LNCaP clone FGC (cell line): ENCODE measurements at regions not wholly inside any gene's neighbourhood (a gene's known extent, or its start where the extent isn't known, plus 50 kb on each side); places are given as distances from the start of the nearest gene placed in this dataset.
A peak's percentile ranks its signal among the peaks of the same experiment; 100 is the strongest.

ENCODE experiments used
- DNase-seq: peaks from one replicate; pipeline ENCODE4 v3.0.0-alpha.2; 2011; ENCODE audit warnings: low read depth
- H3K4me3 ChIP-seq: 2 replicates; pipeline ENCODE4 v1.5.1; 2011; ENCODE audit warnings: mild to moderate bottlenecking, low read depth, low read length, control low read depth
- CTCF ChIP-seq: IDR thresholded peaks from 2 replicates; pipeline ENCODE4 v1.5.1; 2012; ENCODE audit warnings: mild to moderate bottlenecking; ENCODE audit not compliant: control insufficient read depth, insufficient read depth; ENCODE audit errors: extremely low read depth

- TF ChIP-seq CTCF = no peak
- no peak for DNase-seq
- H3K4me3 ChIP-seq = peak overlapping the region; percentile 89
These were observed 109.5 kb downstream of the KCNRG start for GRCh38 chr13:50124536-50125303.

GRCh38 chr13:50125304-50125553 lies 110.0 kb downstream of the KCNRG start:
- no peak for TF ChIP-seq CTCF
- H3K4me3 ChIP-seq = peak overlapping the region; percentile 89
- no peak for DNase-seq

DNA sequence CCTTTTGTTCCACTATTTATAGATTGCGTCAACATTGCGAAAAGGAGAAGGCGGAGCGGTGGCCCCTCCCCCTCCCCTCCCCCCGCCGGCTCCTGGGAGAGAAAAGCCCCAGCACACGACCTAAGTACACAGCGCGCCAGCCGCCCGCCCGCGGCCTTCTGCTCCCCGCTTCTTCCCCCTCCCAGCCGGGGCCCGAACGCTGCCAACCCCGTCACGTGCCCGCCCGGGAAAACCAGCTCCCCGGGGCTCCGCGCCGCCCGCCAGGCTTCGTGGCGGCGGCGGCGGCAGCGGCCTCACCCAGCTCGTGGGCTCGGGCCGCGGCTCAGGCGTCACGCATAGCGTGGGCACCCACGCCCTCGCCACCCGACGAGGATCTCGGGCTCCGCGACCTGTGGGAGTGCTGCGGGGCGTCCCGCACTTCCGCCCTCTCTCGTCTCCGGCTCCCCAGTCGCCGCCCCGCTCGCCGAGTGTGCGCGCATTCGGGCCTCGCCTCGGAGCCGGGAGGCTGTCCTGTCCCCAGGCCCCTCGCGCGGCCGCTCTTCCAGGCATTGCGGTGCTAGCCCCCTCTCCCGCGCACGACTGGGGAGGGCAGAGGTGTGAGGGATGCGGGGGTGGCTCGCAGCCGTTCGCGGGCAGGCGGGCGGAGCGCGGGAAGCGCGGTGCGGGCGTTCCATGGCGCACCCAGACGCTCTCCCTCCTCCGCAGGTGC lies 110.5 kb downstream of the KCNRG start:
- H3K4me3 ChIP-seq = peak overlapping the region; percentile 89
- DNase-seq = peak; percentile 74
- TF ChIP-seq CTCF = no peak

- DNase-seq = peak; percentile 34
These were observed 111.2 kb downstream of the KCNRG start for GRCh38 chr13:50126263-50126992.

DNA sequence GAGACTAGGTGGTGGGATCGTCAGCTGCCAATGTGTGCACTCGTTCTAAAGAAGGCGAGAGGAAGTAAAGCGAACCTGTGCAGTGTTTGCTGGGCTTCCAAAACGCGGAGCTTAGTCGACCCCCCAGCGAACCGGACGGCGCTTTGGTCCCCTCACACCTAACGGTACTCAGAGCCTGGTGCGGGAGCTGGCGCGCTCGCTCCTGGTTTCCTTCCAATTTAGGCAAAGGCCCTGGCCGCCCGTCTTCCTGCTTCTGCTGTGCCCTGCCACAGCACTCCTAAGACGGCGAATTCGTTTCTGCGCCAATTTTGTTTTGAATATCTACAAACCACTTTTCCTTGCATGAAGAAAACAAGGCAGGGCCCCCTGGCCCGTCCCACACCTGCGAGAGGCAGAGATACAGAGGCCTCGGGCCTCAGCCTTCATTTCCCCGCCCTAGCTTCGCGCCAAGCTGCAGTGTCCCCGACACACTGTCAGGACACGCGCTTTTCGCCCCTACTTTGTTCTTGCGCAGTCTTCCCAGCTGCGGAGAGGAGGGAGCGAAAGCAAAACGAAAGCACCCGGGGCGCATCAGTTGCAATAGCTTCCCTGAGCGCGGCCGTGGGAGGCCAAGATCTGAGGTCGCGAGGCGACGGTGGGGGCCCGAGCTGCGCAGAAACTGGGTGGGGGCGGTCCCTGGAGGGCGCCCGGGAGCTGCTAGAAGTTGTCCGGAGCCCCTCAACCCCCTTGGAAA lies 111.9 kb downstream of the KCNRG start:
- no peak for DNase-seq
- TF ChIP-seq CTCF = no peak
- H3K4me3 ChIP-seq = peak overlapping the region; percentile 89

More at GRCh38 chr13:50126263-50126992, 111.2 kb downstream of the KCNRG start:
- TF ChIP-seq CTCF = no peak
- H3K4me3 ChIP-seq = peak overlapping the region; percentile 89

DNA sequence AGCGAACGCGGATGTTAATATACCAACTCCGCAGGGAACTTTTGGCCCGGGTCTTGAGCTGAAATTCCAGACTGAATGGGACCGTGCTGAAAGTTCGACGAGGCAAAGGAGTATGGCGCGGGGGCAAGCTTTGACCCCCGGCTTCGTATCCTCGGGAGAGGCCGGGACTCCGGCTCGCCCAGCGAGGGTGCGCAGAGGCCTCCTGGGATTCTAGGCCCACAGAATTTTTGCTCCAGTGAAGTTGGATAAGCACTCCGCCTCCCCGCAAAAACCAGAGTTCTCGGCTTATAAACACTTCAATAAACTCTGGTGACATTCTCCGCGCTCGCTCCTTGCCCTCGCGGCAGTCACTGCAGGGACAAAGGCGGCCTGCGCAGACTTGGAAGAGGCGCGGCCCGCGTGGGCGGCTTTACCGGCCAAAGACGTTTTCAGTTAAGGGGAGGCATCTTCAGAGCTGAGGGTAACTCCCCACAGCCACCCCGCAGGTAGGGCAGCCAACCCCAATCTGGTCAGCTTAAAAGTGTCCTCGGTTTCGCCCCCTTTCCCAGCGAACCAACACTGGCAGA lies 112.6 kb downstream of the KCNRG start:
- TF ChIP-seq CTCF = no peak
- no peak for DNase-seq
- H3K4me3 ChIP-seq = no peak overlapping the region
